Parathyroid adenoma (tissue), 2 donors: ENCODE measurements at regions not wholly inside any gene's neighbourhood (a gene's known extent, or its start where the extent isn't known, plus 50 kb on each side); places are given as distances from the start of the nearest gene placed in this dataset.

Experiments
- H2AFZ ChIP-seq: fragments of 300-600 bp; sonication (generic); one replicate; pipeline ENCODE4 v1.7.0; 2017; ENCODE audit warnings: antibody characterized with exemption, mild to moderate bottlenecking
- H3K27ac ChIP-seq: fragments of 300-600 bp; sonication (generic); one replicate; pipeline ENCODE4 v1.7.0; 2017
- H3K27me3 ChIP-seq: fragments of 300-600 bp; sonication (generic); one replicate; pipeline ENCODE4 v1.7.0; 2017; ENCODE audit warnings: low read length; ENCODE audit not compliant: control insufficient read depth, insufficient read depth
- H3K36me3 ChIP-seq: fragments of 300-600 bp; sonication (generic); one replicate; pipeline ENCODE4 v1.7.0; 2017; ENCODE audit warnings: low read length; ENCODE audit not compliant: control insufficient read depth, insufficient read depth
- H3K4me1 ChIP-seq: fragments of 300-600 bp; sonication (generic); one replicate; pipeline ENCODE4 v1.7.0; 2017; ENCODE audit warnings: control low read depth
- H3K4me2 ChIP-seq: fragments of 300-600 bp; sonication (generic); one replicate; pipeline ENCODE4 v1.7.0; 2017; ENCODE audit warnings: low read length
- H3K4me3 ChIP-seq: fragments of 300-600 bp; sonication (generic); one replicate; pipeline ENCODE4 v1.7.0; 2017; ENCODE audit warnings: low read depth, low read length
- H3K79me2 ChIP-seq: fragments of 300-600 bp; sonication (generic); one replicate; pipeline ENCODE4 v1.7.0; 2017; ENCODE audit warnings: control low read depth
- H3K9ac ChIP-seq: fragments of 300-600 bp; sonication (generic); one replicate; pipeline ENCODE4 v1.7.0; 2017; ENCODE audit warnings: mild to moderate bottlenecking
- H3K9me3 ChIP-seq: fragments of 300-600 bp; sonication (generic); one replicate; pipeline ENCODE4 v1.7.0; 2017; ENCODE audit warnings: low read length; ENCODE audit not compliant: control insufficient read depth
- TF ChIP-seq, protein P1 (sequence below): fragments of 300-600 bp; sonication (generic); IDR thresholded peaks from one replicate; pipeline ENCODE4 v1.7.0; 2017; ENCODE audit warnings: antibody characterized with exemption, mild to moderate bottlenecking
- donor health status: primary hyperparathyroidism.

GRCh38 chr10:44589181-44589943 is 204.5 kb upstream of the CXCL12 start:
- no peak overlapping the region for H3K9ac ChIP-seq
- TF ChIP-seq, protein P1, sequence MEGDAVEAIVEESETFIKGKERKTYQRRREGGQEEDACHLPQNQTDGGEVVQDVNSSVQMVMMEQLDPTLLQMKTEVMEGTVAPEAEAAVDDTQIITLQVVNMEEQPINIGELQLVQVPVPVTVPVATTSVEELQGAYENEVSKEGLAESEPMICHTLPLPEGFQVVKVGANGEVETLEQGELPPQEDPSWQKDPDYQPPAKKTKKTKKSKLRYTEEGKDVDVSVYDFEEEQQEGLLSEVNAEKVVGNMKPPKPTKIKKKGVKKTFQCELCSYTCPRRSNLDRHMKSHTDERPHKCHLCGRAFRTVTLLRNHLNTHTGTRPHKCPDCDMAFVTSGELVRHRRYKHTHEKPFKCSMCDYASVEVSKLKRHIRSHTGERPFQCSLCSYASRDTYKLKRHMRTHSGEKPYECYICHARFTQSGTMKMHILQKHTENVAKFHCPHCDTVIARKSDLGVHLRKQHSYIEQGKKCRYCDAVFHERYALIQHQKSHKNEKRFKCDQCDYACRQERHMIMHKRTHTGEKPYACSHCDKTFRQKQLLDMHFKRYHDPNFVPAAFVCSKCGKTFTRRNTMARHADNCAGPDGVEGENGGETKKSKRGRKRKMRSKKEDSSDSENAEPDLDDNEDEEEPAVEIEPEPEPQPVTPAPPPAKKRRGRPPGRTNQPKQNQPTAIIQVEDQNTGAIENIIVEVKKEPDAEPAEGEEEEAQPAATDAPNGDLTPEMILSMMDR = no peak
- H3K4me3 ChIP-seq = no peak overlapping the region
- no peak overlapping the region for H3K27ac ChIP-seq
- H3K36me3 ChIP-seq = no peaks in the 10 kb centered on the region
- H2AFZ ChIP-seq = no peak overlapping the region
- no peaks in the 10 kb centered on the region for H3K79me2 ChIP-seq
- no peaks in the 10 kb centered on the region for H3K4me1 ChIP-seq
- H3K27me3 ChIP-seq = no peaks in the 10 kb centered on the region
- no peak overlapping the region for H3K4me2 ChIP-seq
- H3K9me3 ChIP-seq = no peaks in the 10 kb centered on the region

DNA sequence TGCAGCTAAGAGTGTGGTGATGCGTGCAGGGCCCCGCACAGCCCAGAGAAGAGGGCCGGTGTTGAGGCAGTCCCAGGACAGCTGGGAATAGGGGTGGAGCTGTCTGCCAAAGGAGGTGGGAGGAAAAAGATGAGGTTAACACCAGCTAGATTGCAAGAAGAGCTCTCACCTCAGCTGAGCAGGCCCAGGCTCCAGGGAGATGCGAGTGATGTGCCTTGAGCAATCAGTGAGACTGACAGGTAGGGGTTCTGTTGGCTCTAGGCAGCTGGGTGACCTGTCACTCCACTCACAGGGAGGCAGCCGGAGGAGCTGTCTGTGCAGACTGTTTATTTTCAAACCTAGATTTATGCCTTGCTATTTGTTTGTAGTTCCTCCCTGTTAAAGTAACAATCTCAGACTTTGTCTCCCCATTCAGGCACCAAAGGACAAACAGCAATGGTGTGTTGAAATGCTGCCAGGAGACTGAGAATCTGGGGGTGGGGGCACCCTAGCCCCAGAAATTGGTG is 205.1 kb upstream of the CXCL12 start:
- H3K27me3 ChIP-seq = no peaks in the 10 kb centered on the region
- H3K4me1 ChIP-seq = no peaks in the 10 kb centered on the region
- no peaks in the 10 kb centered on the region for H3K9me3 ChIP-seq
- no peak overlapping the region for H3K27ac ChIP-seq
- no peaks in the 10 kb centered on the region for H3K36me3 ChIP-seq
- H3K9ac ChIP-seq = no peak overlapping the region
- no peak overlapping the region for H3K4me2 ChIP-seq
- H2AFZ ChIP-seq = no peak overlapping the region
- H3K79me2 ChIP-seq = no peaks in the 10 kb centered on the region
- TF ChIP-seq, protein P1 = no peak
- no peak overlapping the region for H3K4me3 ChIP-seq

DNA sequence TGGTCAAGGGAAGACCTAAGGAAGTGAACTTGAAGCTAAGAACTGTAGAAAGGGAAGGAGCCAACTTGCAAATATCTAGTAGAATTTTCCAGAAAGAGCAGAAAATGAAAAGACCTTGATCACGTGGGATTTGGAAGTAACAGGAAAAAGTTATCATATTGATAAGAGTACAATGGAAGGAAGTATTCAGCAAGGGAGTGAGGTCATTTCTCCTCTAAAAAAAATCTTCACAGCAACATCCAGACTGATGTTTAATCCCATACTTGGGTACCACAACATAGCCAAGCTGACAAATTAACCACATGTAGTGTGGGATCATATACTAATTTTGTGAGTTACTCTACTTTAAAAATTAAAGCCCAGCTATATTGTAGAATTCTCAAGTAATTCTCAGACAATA is 207.0 kb upstream of the CXCL12 start:
- H3K4me3 ChIP-seq = no peak overlapping the region
- no peaks in the 10 kb centered on the region for H3K27me3 ChIP-seq
- no peak overlapping the region for H3K27ac ChIP-seq
- no peaks in the 10 kb centered on the region for H3K79me2 ChIP-seq
- no peak overlapping the region for H2AFZ ChIP-seq
- H3K4me2 ChIP-seq = no peak overlapping the region
- TF ChIP-seq, protein P1 = no peak
- no peak overlapping the region for H3K9ac ChIP-seq
- H3K4me1 ChIP-seq = no peaks in the 10 kb centered on the region
- no peaks in the 10 kb centered on the region for H3K36me3 ChIP-seq
- H3K9me3 ChIP-seq = no peaks in the 10 kb centered on the region

DNA sequence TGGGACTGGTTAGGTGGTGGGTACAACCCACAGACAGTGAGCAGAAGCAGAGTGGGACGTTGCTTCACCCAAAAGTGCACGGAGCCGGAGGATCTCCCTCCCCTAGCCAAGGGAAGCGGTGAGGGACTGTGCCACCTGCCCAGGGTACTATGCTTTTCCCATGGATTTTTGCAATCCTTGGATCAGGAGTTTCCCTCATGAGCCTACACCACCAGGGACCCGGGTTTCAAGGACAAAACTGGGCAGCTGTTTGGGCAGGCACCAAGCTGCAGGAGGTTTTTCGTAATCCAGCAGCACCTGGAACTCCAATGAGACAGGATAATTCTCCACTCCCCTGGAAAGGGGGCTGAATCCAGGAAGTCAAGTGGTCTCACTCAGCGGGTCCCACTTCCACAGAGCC is 209.1 kb upstream of the CXCL12 start:
- H3K9me3 ChIP-seq = no peaks in the 10 kb centered on the region
- no peak overlapping the region for H2AFZ ChIP-seq
- H3K36me3 ChIP-seq = no peaks in the 10 kb centered on the region
- H3K9ac ChIP-seq = no peak overlapping the region
- H3K4me1 ChIP-seq = no peaks in the 10 kb centered on the region
- H3K27me3 ChIP-seq = no peaks in the 10 kb centered on the region
- TF ChIP-seq, protein P1 = no peak
- H3K4me2 ChIP-seq = no peak overlapping the region
- no peak overlapping the region for H3K4me3 ChIP-seq
- no peak overlapping the region for H3K27ac ChIP-seq
- H3K79me2 ChIP-seq = no peaks in the 10 kb centered on the region

DNA sequence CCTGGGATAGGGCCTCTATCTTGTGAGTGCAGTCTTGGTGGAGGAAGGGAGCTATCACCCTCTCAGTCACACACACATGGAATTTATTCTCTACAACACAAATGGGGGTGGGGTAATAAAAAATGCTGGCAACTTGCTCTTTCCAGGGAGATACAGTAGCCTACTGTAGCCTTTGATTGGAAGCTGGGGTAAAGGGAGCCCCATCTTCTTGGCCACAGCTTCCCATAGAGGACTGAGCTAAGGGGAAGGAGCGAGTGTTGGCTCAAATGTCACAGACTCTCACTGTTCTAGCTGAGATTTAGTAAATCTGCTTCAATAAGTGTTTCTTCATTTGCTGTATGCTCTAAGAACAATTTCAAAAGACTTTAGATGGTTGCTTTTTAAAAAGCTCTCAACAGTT is 222.2 kb upstream of the CXCL12 start:
- Histone ChIP-seq H3K27me3 (no peaks in the 10 kb centered on the region), H3K4me3 (no peak overlapping the region), H3K9ac (no peak overlapping the region), H3K27ac (no peak overlapping the region), H3K4me1 (no peaks in the 10 kb centered on the region), H3K36me3 (no peaks in the 10 kb centered on the region), H3K4me2 (no peak overlapping the region), H3K9me3 (no peaks in the 10 kb centered on the region), H2AFZ (no peak overlapping the region), H3K79me2 (no peaks in the 10 kb centered on the region)
- TF ChIP-seq, protein P1 = no peak
